ENCODE measurements at regions not wholly inside any gene's neighbourhood (a gene's known extent, or its start where the extent isn't known, plus 50 kb on each side); places are given as distances from the start of the nearest gene placed in this dataset.

DNA sequence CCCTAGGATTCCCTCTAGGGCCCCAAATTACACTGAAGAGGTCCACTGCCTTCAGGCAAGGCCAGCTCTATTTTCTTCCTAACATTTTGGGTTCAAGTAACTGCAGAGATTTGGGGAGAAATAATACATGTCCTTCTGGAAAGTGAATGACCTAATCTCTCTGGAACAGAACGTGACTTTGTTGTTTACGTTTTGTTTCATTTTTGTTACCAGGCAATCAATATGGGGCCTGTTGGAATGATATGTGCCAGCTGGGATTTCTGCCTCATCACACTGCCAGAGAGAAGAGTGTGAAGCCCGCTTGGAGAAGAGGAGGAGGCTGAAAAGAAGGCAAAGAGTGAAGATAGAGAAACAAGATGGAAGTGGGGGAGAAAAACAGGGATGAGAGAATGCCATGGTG, 116.7 kb downstream of the FASLG start:
- no peak overlapping the region for H3K4me3 ChIP-seq (ENCODE audit: control insufficient read depth in 1 of 7, extremely low read depth in 1 of 7, insufficient read depth in 4 of 7, low read depth in 2 of 7, low read length in 6 of 7)
- WGBS (ENCODE audit: insufficient coverage), result 100% methylated on average over 3 of the region's 3 CpGs
- H3K9me3 ChIP-seq (ENCODE audit: control extremely low read depth in 1 of 5, control insufficient read depth in 4 of 5, insufficient read depth in 2 of 5, low read depth in 1 of 5, low read length in 4 of 5), result no peaks in the 10 kb centered on the region
- ChIA-PET POLR2A (no interaction called here), CTCF (interaction anchor here (1.0 to 4.7 kb wide), 4 partner anchors 13 to 646 kb away, joined by 3 to 18 read pairs (median 4); no protein-coding TSS in a partner anchor)
- no peaks in the 10 kb centered on the region for H3K27me3 ChIP-seq (replicated peaks in 2 of 5; ENCODE audit: control insufficient read depth in 4 of 5, insufficient read depth in 5 of 5, low read length in 4 of 5)
- H3K27ac ChIP-seq (ENCODE audit: insufficient read depth in 1 of 2, low read depth in 1 of 2, low read length in 2 of 2, poor library complexity in 1 of 2, severe bottlenecking in 2 of 2), result no peak overlapping the region
- H3K36me3 ChIP-seq (ENCODE audit: control insufficient read depth in 4 of 4, insufficient read depth in 4 of 4, low read length in 3 of 4), result no peaks in the 10 kb centered on the region
- DNase-seq, result no peak
- H3K4me1 ChIP-seq (ENCODE audit: control extremely low read depth in 1 of 4, control insufficient read depth in 4 of 4, insufficient read depth in 4 of 4, low read length in 3 of 4), result peaks cover 0 to 9% (median 1%) of the 10 kb centered on the region in 4 experiments

GRCh38 chr1:172776071-172776470, 117.2 kb downstream of the FASLG start:
- Histone ChIP-seq H3K27me3 (replicated peaks in 2 of 5; ENCODE audit: control insufficient read depth in 4 of 5, insufficient read depth in 5 of 5, low read length in 4 of 5) (no peaks in the 10 kb centered on the region), H3K4me3 (ENCODE audit: control insufficient read depth in 1 of 7, extremely low read depth in 1 of 7, insufficient read depth in 4 of 7, low read depth in 2 of 7, low read length in 6 of 7) (no peak overlapping the region), H3K9me3 (ENCODE audit: control extremely low read depth in 1 of 5, control insufficient read depth in 4 of 5, insufficient read depth in 2 of 5, low read depth in 1 of 5, low read length in 4 of 5) (no peaks in the 10 kb centered on the region), H3K4me1 (ENCODE audit: control extremely low read depth in 1 of 4, control insufficient read depth in 4 of 4, insufficient read depth in 4 of 4, low read length in 3 of 4) (peaks cover 0 to 9% (median 1%) of the 10 kb centered on the region in 4 experiments), H3K27ac (ENCODE audit: insufficient read depth in 1 of 2, low read depth in 1 of 2, low read length in 2 of 2, poor library complexity in 1 of 2, severe bottlenecking in 2 of 2) (no peak overlapping the region), H3K36me3 (ENCODE audit: control insufficient read depth in 4 of 4, insufficient read depth in 4 of 4, low read length in 3 of 4) (no peaks in the 10 kb centered on the region)
- ChIA-PET CTCF (interaction anchor here (1.1 to 4.7 kb wide), 2 partner anchors 427 to 645 kb away, joined by 3 to 18 read pairs; no protein-coding TSS in a partner anchor), POLR2A (no interaction called here)
- DNase-seq, result no peak
- 100% methylated on average over 5 of the region's 6 CpGs for WGBS (ENCODE audit: insufficient coverage)

DNA sequence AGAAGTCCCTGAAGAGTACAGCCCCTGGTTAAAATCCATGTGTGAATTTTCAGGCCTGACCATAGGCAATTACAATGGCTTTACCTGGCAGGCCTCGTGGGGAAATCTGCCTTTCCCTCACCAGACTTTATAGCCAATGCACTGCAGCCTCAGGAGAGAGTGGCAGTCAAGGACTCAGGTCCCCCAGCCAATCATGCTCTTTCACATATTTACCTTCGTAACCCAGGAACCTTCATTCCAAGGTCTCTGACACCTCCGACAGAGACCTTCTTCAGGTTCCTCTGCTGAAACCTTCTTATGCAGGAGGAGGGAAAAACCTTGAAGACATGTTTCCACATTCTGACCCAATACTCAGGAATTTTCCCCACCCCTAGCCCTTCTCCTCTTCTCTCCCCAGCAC, 118.9 kb downstream of the FASLG start:
- CTCF ChIA-PET, result interaction anchor here (1.2 to 3.6 kb wide), 3 partner anchors 10 to 426 kb away, joined by 3 to 35 read pairs (median 10); no protein-coding TSS in a partner anchor
- no peak overlapping the region for H3K27ac ChIP-seq (ENCODE audit: insufficient read depth in 1 of 2, low read depth in 1 of 2, low read length in 2 of 2, poor library complexity in 1 of 2, severe bottlenecking in 2 of 2)
- WGBS (ENCODE audit: insufficient coverage), result 100% methylated on average over 2 of the region's 3 CpGs
- H3K36me3 ChIP-seq (ENCODE audit: control insufficient read depth in 4 of 4, insufficient read depth in 4 of 4, low read length in 3 of 4), result no peaks in the 10 kb centered on the region
- no peaks in the 10 kb centered on the region for H3K27me3 ChIP-seq (replicated peaks in 2 of 5; ENCODE audit: control insufficient read depth in 4 of 5, insufficient read depth in 5 of 5, low read length in 4 of 5)
- H3K4me1 ChIP-seq (ENCODE audit: control extremely low read depth in 1 of 4, control insufficient read depth in 4 of 4, insufficient read depth in 4 of 4, low read length in 3 of 4), result peaks cover 0 to 9% (median 1%) of the 10 kb centered on the region in 4 experiments
- POLR2A ChIA-PET, result no interaction called here
- DNase-seq, result no peak
- H3K9me3 ChIP-seq (ENCODE audit: control extremely low read depth in 1 of 5, control insufficient read depth in 4 of 5, insufficient read depth in 2 of 5, low read depth in 1 of 5, low read length in 4 of 5), result peaks cover 0 to 1% (median 0%) of the 10 kb centered on the region in 5 experiments
- H3K4me3 ChIP-seq (ENCODE audit: control insufficient read depth in 1 of 7, extremely low read depth in 1 of 7, insufficient read depth in 4 of 7, low read depth in 2 of 7, low read length in 6 of 7), result no peak overlapping the region

GRCh38 chr1:172778456-172779455, 119.9 kb downstream of the FASLG start:
- DNase-seq, result peak; percentile 42 to 78 (median 72)
- Histone ChIP-seq H3K36me3 (ENCODE audit: control insufficient read depth in 4 of 4, insufficient read depth in 4 of 4, low read length in 3 of 4) (no peaks in the 10 kb centered on the region), H3K27ac (ENCODE audit: insufficient read depth in 1 of 2, low read depth in 1 of 2, low read length in 2 of 2, poor library complexity in 1 of 2, severe bottlenecking in 2 of 2) (no peak overlapping the region), H3K9me3 (ENCODE audit: control extremely low read depth in 1 of 5, control insufficient read depth in 4 of 5, insufficient read depth in 2 of 5, low read depth in 1 of 5, low read length in 4 of 5) (peaks cover 0 to 5% (median 0%) of the 10 kb centered on the region in 5 experiments), H3K4me3 (ENCODE audit: control insufficient read depth in 1 of 7, extremely low read depth in 1 of 7, insufficient read depth in 4 of 7, low read depth in 2 of 7, low read length in 6 of 7) (peak overlapping the region in 4 of 7 experiments; percentile 19 to 65 (median 43)), H3K4me1 (ENCODE audit: control extremely low read depth in 1 of 4, control insufficient read depth in 4 of 4, insufficient read depth in 4 of 4, low read length in 3 of 4) (peaks cover 0 to 9% (median 1%) of the 10 kb centered on the region in 4 experiments), H3K27me3 (replicated peaks in 2 of 5; ENCODE audit: control insufficient read depth in 4 of 5, insufficient read depth in 5 of 5, low read length in 4 of 5) (no peaks in the 10 kb centered on the region)
- 93% methylated on average over 2 of the region's 7 CpGs for WGBS (ENCODE audit: insufficient coverage)
- CTCF ChIA-PET, result interaction anchor here (0.8 to 3.6 kb wide), 17 partner anchors 9 to 438 kb away, joined by 3 to 35 read pairs (median 3); no protein-coding TSS in a partner anchor
- POLR2A ChIA-PET, result interaction anchor here (0.6 to 1.1 kb wide), 5 partner anchors 10 to 548 kb away, joined by 3 read pairs; no protein-coding TSS in a partner anchor

GRCh38 chr1:172779491-172779890, 120.6 kb downstream of the FASLG start:
- POLR2A ChIA-PET, result interaction anchor here (0.9 to 1.1 kb wide), 2 partner anchors 11 to 426 kb away, joined by 3 read pairs; no protein-coding TSS in a partner anchor
- no peaks in the 10 kb centered on the region for H3K27me3 ChIP-seq (replicated peaks in 2 of 5; ENCODE audit: control insufficient read depth in 4 of 5, insufficient read depth in 5 of 5, low read length in 4 of 5)
- H3K4me3 ChIP-seq (ENCODE audit: control insufficient read depth in 1 of 7, extremely low read depth in 1 of 7, insufficient read depth in 4 of 7, low read depth in 2 of 7, low read length in 6 of 7), result no peak overlapping the region
- WGBS (ENCODE audit: insufficient coverage), result no CpG with 5 or more reads among the region's 3 CpGs
- H3K36me3 ChIP-seq (ENCODE audit: control insufficient read depth in 4 of 4, insufficient read depth in 4 of 4, low read length in 3 of 4), result no peaks in the 10 kb centered on the region
- peak in 2 of 3 donors; percentile 45 to 59 for DNase-seq
- H3K9me3 ChIP-seq (ENCODE audit: control extremely low read depth in 1 of 5, control insufficient read depth in 4 of 5, insufficient read depth in 2 of 5, low read depth in 1 of 5, low read length in 4 of 5), result peaks cover 0 to 5% (median 0%) of the 10 kb centered on the region in 5 experiments
- no peak overlapping the region for H3K27ac ChIP-seq (ENCODE audit: insufficient read depth in 1 of 2, low read depth in 1 of 2, low read length in 2 of 2, poor library complexity in 1 of 2, severe bottlenecking in 2 of 2)
- CTCF ChIA-PET, result interaction anchor here (0.8 to 3.6 kb wide), 16 partner anchors 8 to 437 kb away, joined by 3 to 35 read pairs (median 4); no protein-coding TSS in a partner anchor
- H3K4me1 ChIP-seq (ENCODE audit: control extremely low read depth in 1 of 4, control insufficient read depth in 4 of 4, insufficient read depth in 4 of 4, low read length in 3 of 4), result peaks cover 0 to 9% (median 1%) of the 10 kb centered on the region in 4 experiments

- no peaks in the 10 kb centered on the region for H3K36me3 ChIP-seq (ENCODE audit: control insufficient read depth in 4 of 4, insufficient read depth in 4 of 4, low read length in 3 of 4)
- no peak overlapping the region for H3K27ac ChIP-seq (ENCODE audit: insufficient read depth in 1 of 2, low read depth in 1 of 2, low read length in 2 of 2, poor library complexity in 1 of 2, severe bottlenecking in 2 of 2)
- CTCF ChIA-PET, result interaction anchor here (3.6 kb wide), 1 partner anchor 422 kb away, joined by 35 read pairs; no protein-coding TSS in a partner anchor
- H3K4me1 ChIP-seq (ENCODE audit: control extremely low read depth in 1 of 4, control insufficient read depth in 4 of 4, insufficient read depth in 4 of 4, low read length in 3 of 4), result peaks cover 0 to 9% (median 1%) of the 10 kb centered on the region in 4 experiments
- peaks cover 0 to 5% (median 0%) of the 10 kb centered on the region in 5 experiments for H3K9me3 ChIP-seq (ENCODE audit: control extremely low read depth in 1 of 5, control insufficient read depth in 4 of 5, insufficient read depth in 2 of 5, low read depth in 1 of 5, low read length in 4 of 5)
- POLR2A ChIA-PET, result no interaction called here
- H3K4me3 ChIP-seq (ENCODE audit: control insufficient read depth in 1 of 7, extremely low read depth in 1 of 7, insufficient read depth in 4 of 7, low read depth in 2 of 7, low read length in 6 of 7), result no peak overlapping the region
- no peaks in the 10 kb centered on the region for H3K27me3 ChIP-seq (replicated peaks in 2 of 5; ENCODE audit: control insufficient read depth in 4 of 5, insufficient read depth in 5 of 5, low read length in 4 of 5)
- no CpG with 5 or more reads among the region's 4 CpGs for WGBS (ENCODE audit: insufficient coverage)
- no peak for DNase-seq
Observed at GRCh38 chr1:172781513-172782140, 122.7 kb downstream of the FASLG start.
